ENCODE measurements at regions not wholly inside any gene's neighbourhood (a gene's known extent, or its start where the extent isn't known, plus 50 kb on each side); places are given as distances from the start of the nearest gene placed in this dataset.
A peak's percentile ranks its signal among the peaks of the same experiment; 100 is the strongest.

- no peaks in the 10 kb centered on the region for H3K79me2 ChIP-seq (ENCODE audit: insufficient read depth, low read length)
- H3K9me3 ChIP-seq (ENCODE audit: insufficient read depth, low read depth, low read length), result no peaks in the 10 kb centered on the region
- no peaks in the 10 kb centered on the region for H3K9me2 ChIP-seq (replicated peaks; ENCODE audit: low read depth, low read length)
- H2AFZ ChIP-seq (ENCODE audit: low read length), result no peak overlapping the region
- no peak overlapping the region for H3K4me2 ChIP-seq (ENCODE audit: low read depth, low read length, poor library complexity, severe bottlenecking)
- H3K36me3 ChIP-seq (ENCODE audit: insufficient read depth, low read length), result no peaks in the 10 kb centered on the region
- no peaks in the 10 kb centered on the region for H3K27me3 ChIP-seq (ENCODE audit: insufficient read depth, low read length, poor library complexity, severe bottlenecking)
- no peak overlapping the region for H3K9ac ChIP-seq (ENCODE audit: low read depth, low read length, poor library complexity, severe bottlenecking)
- no peaks in the 10 kb centered on the region for H3K4me1 ChIP-seq (ENCODE audit: insufficient read depth, low read length, poor library complexity, severe bottlenecking)
- H4K20me1 ChIP-seq (ENCODE audit: insufficient read depth, low read length, poor library complexity, severe bottlenecking), result no peaks in the 10 kb centered on the region
- TF ChIP-seq CTCF (conservative IDR thresholded peaks at IDR 0.05; ENCODE audit: low read length) (no peak), EZH2phosphoT487 (IDR thresholded peaks at IDR 0.05; ENCODE audit: borderline replicate concordance) (no peak)
- no peaks in the 10 kb centered on the region for H3F3A ChIP-seq (ENCODE audit: low read depth)
- H3K4me3 ChIP-seq (ENCODE audit: low read length, poor library complexity, severe bottlenecking), result no peak overlapping the region
Measured at GRCh38 chr7:113659416-113659815, 259.4 kb downstream of the PPP1R3A start.

- no peaks in the 10 kb centered on the region for H4K20me1 ChIP-seq (ENCODE audit: insufficient read depth, low read length, poor library complexity, severe bottlenecking)
- H3K4me1 ChIP-seq (ENCODE audit: insufficient read depth, low read length, poor library complexity, severe bottlenecking), result no peaks in the 10 kb centered on the region
- H2AFZ ChIP-seq (ENCODE audit: low read length), result no peak overlapping the region
- H3K9ac ChIP-seq (ENCODE audit: low read depth, low read length, poor library complexity, severe bottlenecking), result no peak overlapping the region
- H3F3A ChIP-seq (ENCODE audit: low read depth), result no peaks in the 10 kb centered on the region
- H3K79me2 ChIP-seq (ENCODE audit: insufficient read depth, low read length), result no peaks in the 10 kb centered on the region
- no peaks in the 10 kb centered on the region for H3K9me3 ChIP-seq (ENCODE audit: insufficient read depth, low read depth, low read length)
- no peaks in the 10 kb centered on the region for H3K36me3 ChIP-seq (ENCODE audit: insufficient read depth, low read length)
- H3K4me3 ChIP-seq (ENCODE audit: low read length, poor library complexity, severe bottlenecking), result peak overlapping the region; percentile 12
- no peak overlapping the region for H3K4me2 ChIP-seq (ENCODE audit: low read depth, low read length, poor library complexity, severe bottlenecking)
- H3K9me2 ChIP-seq (replicated peaks; ENCODE audit: low read depth, low read length), result no peaks in the 10 kb centered on the region
- TF ChIP-seq CTCF (conservative IDR thresholded peaks at IDR 0.05; ENCODE audit: low read length) (no peak), EZH2phosphoT487 (IDR thresholded peaks at IDR 0.05; ENCODE audit: borderline replicate concordance) (no peak)
- H3K27me3 ChIP-seq (ENCODE audit: insufficient read depth, low read length, poor library complexity, severe bottlenecking), result no peaks in the 10 kb centered on the region
Measured at GRCh38 chr7:113657603-113658002, 261.2 kb downstream of the PPP1R3A start.

GRCh38 chr7:113652501-113652900 lies 266.3 kb downstream of the PPP1R3A start:
- H3K4me1 ChIP-seq (ENCODE audit: insufficient read depth, low read length, poor library complexity, severe bottlenecking), result no peaks in the 10 kb centered on the region
- H3K79me2 ChIP-seq (ENCODE audit: insufficient read depth, low read length), result no peaks in the 10 kb centered on the region
- TF ChIP-seq EZH2phosphoT487 (IDR thresholded peaks at IDR 0.05; ENCODE audit: borderline replicate concordance) (no peak), CTCF (conservative IDR thresholded peaks at IDR 0.05; ENCODE audit: low read length) (no peak)
- H3K4me3 ChIP-seq (ENCODE audit: low read length, poor library complexity, severe bottlenecking), result no peak overlapping the region
- H3F3A ChIP-seq (ENCODE audit: low read depth), result no peaks in the 10 kb centered on the region
- no peak overlapping the region for H3K4me2 ChIP-seq (ENCODE audit: low read depth, low read length, poor library complexity, severe bottlenecking)
- no peaks in the 10 kb centered on the region for H3K9me3 ChIP-seq (ENCODE audit: insufficient read depth, low read depth, low read length)
- H3K27me3 ChIP-seq (ENCODE audit: insufficient read depth, low read length, poor library complexity, severe bottlenecking), result no peaks in the 10 kb centered on the region
- H3K36me3 ChIP-seq (ENCODE audit: insufficient read depth, low read length), result no peaks in the 10 kb centered on the region
- no peaks in the 10 kb centered on the region for H3K9me2 ChIP-seq (replicated peaks; ENCODE audit: low read depth, low read length)
- H2AFZ ChIP-seq (ENCODE audit: low read length), result no peak overlapping the region
- H4K20me1 ChIP-seq (ENCODE audit: insufficient read depth, low read length, poor library complexity, severe bottlenecking), result no peaks in the 10 kb centered on the region
- H3K9ac ChIP-seq (ENCODE audit: low read depth, low read length, poor library complexity, severe bottlenecking), result no peak overlapping the region
